ENCODE measurements at regions not wholly inside any gene's neighbourhood (a gene's known extent, or its start where the extent isn't known, plus 50 kb on each side); places are given as distances from the start of the nearest gene placed in this dataset.
"Not testable (repeated sequence)": the region's sequence is repeated elsewhere in the genome, so short reads cannot be mapped to it uniquely, and the experiment has no call there.

- H3K36me3 Mint-ChIP-seq = no peaks in the 10 kb centered on the region
- POLR2A ChIA-PET = no interaction called here
- no peak overlapping the region for H3K27ac Mint-ChIP-seq
- H3K27me3 Mint-ChIP-seq = peaks cover 4% of the 10 kb centered on the region
- H3K9me3 Mint-ChIP-seq = no peaks in the 10 kb centered on the region
- no peak overlapping the region for H3K4me3 Mint-ChIP-seq
- DNase-seq (no peak), ATAC-seq (ENCODE audit: low read depth) (no peak)
- no peaks in the 10 kb centered on the region for H3K4me1 Mint-ChIP-seq
These were observed 92.1 kb downstream of the EN1 start for GRCh38 chr2:118755384-118755783.

DNA sequence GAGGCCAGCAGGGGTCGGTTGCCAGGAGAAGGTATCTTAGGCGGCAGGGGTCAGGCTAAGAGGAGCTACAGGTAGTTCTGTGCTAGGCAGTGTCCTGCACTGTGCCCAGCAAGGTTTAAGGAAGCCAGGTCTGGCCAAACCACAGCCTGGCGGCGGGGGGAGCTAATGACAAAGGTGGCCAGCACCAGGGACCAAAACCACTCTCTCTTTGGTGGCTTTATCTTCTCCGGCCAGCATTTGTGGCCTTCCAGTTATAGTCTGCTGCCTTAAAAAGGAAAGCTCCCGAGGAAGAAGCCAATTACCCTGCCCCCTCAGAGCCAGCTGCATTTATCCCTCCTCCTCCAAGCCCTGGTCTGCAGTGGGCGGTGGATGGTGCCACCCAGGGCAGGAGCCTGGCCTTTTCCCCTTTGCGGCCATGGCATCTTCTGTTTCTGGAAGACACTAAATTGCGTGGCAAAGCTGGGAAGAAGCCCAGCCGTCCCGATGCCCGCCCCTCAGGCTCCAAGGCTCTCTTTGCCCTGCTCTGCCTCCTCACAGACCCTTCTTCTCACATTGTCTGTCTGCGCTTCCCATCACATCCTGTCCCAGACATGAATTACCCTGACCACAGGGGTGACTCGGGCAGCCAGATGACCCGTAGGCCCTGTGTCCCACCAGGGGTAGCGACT, 94.6 kb downstream of the EN1 start:
- no peak overlapping the region for H3K4me3 Mint-ChIP-seq
- ATAC-seq (ENCODE audit: low read depth) (no peak), DNase-seq (no peak)
- H3K4me1 Mint-ChIP-seq = no peaks in the 10 kb centered on the region
- H3K36me3 Mint-ChIP-seq = no peaks in the 10 kb centered on the region
- no peaks in the 10 kb centered on the region for H3K9me3 Mint-ChIP-seq
- POLR2A ChIA-PET = interaction anchor here (0.7 kb wide), 1 partner anchor 107 kb away, joined by 3 read pairs; no protein-coding TSS in a partner anchor
- no peak overlapping the region for H3K27ac Mint-ChIP-seq
- H3K27me3 Mint-ChIP-seq = no peaks in the 10 kb centered on the region

GRCh38 chr2:118750959-118751565, 96.4 kb downstream of the EN1 start:
- Mint-ChIP-seq H3K36me3 (no peaks in the 10 kb centered on the region), H3K9me3 (peaks cover 2% of the 10 kb centered on the region), H3K4me3 (no peak overlapping the region), H3K27me3 (no peaks in the 10 kb centered on the region), H3K4me1 (no peaks in the 10 kb centered on the region), H3K27ac (no peak overlapping the region)
- DNase-seq (no peak), ATAC-seq (ENCODE audit: low read depth) (no peak)
- POLR2A ChIA-PET = no interaction called here

DNA sequence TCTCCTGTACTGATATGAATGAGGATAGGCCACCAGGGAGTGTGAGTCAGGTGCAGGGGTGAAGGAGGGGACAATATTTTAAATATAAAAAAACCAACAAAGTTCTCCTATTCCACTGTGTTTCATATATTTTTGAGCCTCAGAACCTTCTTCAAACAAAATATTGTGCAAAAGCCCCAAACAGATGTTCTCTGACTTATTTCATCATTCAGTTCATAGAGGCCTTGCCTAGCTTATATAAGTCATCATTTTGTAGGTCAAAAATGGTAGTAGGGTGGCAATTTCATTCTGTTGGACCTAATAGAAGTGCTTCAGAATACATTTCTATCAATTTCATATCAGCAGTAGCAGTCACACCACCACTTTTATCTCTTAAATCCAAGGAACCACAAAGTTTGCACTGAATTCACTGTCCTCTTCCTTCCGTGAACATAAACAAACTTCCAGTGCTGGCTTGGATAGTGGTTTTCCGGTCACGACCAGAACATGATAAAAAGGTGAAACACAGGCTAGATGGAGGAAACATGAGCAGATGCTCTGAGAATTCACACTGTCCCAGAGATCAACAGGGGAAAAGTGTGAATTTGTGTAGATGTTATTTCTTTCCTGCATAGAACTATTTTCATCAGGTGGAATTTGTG, 99.1 kb downstream of the EN1 start:
- no peak for DNase-seq
- POLR2A ChIA-PET = no interaction called here
- no peak for ATAC-seq (ENCODE audit: low read depth)
- H3K9me3 Mint-ChIP-seq = peaks cover 7% of the 10 kb centered on the region
- H3K4me3 Mint-ChIP-seq = no peak overlapping the region
- no peak overlapping the region for H3K27ac Mint-ChIP-seq
- H3K4me1 Mint-ChIP-seq = no peaks in the 10 kb centered on the region
- H3K36me3 Mint-ChIP-seq = no peaks in the 10 kb centered on the region
- H3K27me3 Mint-ChIP-seq = peaks cover 2% of the 10 kb centered on the region

DNA sequence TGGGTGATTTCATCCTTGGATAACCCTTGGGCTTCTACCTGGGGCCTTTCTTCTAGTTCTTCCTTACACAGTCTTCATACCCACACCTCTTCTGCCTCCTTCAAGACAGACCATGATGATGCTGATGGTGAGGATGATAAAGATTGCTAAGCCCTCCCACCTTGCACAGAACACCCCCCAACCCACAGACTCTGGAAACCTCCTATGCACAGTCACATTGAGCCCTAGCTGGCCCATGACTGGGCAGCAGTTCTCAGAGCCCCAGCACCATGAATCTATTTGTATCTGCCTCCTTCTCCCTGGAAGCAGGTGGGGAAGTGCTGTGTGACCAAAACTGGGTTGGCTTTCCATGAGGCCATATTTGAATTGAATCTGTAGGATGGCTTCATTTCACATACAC, 99.8 kb downstream of the EN1 start:
- Mint-ChIP-seq H3K27me3 (peaks cover 2% of the 10 kb centered on the region), H3K4me3 (no peak overlapping the region), H3K36me3 (no peaks in the 10 kb centered on the region), H3K4me1 (no peaks in the 10 kb centered on the region), H3K9me3 (peaks cover 7% of the 10 kb centered on the region), H3K27ac (no peak overlapping the region)
- POLR2A ChIA-PET = no interaction called here
- no peak for ATAC-seq (ENCODE audit: low read depth)
- DNase-seq = no peak

DNA sequence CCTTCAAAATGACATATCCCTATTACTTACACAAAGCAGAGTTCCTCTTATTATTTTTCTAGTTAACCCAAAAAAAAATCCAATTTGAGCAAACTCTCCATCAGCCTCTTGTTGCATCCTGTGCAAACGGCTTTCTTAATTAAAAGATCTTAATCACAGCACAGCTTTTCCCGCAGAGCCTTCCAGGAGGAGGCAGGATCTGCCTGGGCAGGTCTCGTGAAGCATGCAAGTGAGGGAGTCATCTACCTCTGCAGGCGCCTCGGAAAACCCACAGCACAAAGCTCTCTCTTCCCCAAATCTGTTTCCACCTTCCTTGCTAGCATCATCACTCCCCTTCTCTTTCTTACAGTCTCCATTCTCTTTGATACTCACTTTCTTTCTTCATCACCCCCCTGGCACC, 100.4 kb downstream of the EN1 start:
- H3K36me3 Mint-ChIP-seq = no peaks in the 10 kb centered on the region

DNA sequence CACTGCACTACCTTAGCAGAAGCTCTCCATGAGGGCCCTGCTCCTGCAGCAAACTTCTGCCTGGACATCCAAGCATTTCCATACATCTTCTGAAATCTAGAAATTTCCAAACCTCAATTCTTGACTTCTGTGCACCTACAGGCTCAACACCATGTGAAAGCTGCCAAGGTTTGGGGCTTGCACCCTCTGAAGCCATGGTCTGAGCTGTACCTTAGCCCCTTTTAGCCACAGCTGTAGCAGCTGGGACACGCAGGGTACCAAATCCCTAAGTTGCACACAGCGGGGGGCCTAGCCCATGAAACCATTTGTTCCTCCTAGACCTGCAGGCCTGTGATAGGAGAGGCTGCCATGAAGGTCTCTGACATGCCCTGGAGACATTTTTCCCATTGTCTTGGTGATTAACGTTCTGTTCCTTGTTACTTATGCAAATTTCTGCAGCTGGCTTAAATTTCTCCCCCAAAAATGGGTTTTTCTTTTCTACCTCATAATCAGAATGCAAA, 102.7 kb downstream of the EN1 start:
- H3K9me3 Mint-ChIP-seq; H3K27me3 Mint-ChIP-seq; POLR2A ChIA-PET; DNase-seq; H3K36me3 Mint-ChIP-seq; H3K4me1 Mint-ChIP-seq; H3K27ac Mint-ChIP-seq; H3K4me3 Mint-ChIP-seq; ATAC-seq (ENCODE audit: low read depth): not testable (repeated sequence)

More for the DNA sequence above, 100.4 kb downstream of the EN1 start:
- Mint-ChIP-seq H3K27me3 (peaks cover 4% of the 10 kb centered on the region), H3K9me3 (peaks cover 7% of the 10 kb centered on the region), H3K4me1 (no peaks in the 10 kb centered on the region), H3K27ac (no peak overlapping the region), H3K4me3 (no peak overlapping the region)
- DNase-seq (no peak), ATAC-seq (ENCODE audit: low read depth) (no peak)
- POLR2A ChIA-PET = no interaction called here

GRCh38 chr2:118738524-118739308, 108.7 kb downstream of the EN1 start:
- POLR2A ChIA-PET = no interaction called here
- DNase-seq (no peak), ATAC-seq (ENCODE audit: low read depth) (no peak)
- Mint-ChIP-seq H3K27me3 (peaks cover 6% of the 10 kb centered on the region), H3K36me3 (no peaks in the 10 kb centered on the region), H3K4me3 (no peak overlapping the region), H3K27ac (no peak overlapping the region), H3K9me3 (peaks cover 2% of the 10 kb centered on the region), H3K4me1 (no peaks in the 10 kb centered on the region)

DNA sequence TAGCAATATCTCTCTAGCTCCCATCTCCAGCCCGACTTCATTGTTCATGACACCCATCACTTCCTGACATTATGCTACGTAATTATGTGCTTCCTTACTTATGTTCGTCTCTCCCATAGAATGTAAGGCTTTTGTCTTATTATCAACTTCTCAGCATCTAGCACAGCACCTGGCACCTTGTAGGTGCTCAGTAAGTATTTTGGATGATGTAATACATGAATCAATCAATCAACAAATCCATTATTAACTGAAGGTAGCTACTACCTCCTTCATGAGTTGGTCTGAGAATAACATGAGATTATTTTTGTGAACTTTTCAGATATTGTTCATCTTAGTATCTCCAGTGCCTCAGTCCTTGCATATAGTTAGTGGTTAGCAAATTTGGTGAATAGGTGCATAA, 109.3 kb downstream of the EN1 start:
- Mint-ChIP-seq H3K27me3 (peaks cover 6% of the 10 kb centered on the region), H3K9me3 (no peaks in the 10 kb centered on the region), H3K4me3 (no peak overlapping the region), H3K36me3 (no peaks in the 10 kb centered on the region), H3K27ac (no peak overlapping the region), H3K4me1 (no peaks in the 10 kb centered on the region)
- DNase-seq = no peak
- ATAC-seq (ENCODE audit: low read depth) = no peak
- POLR2A ChIA-PET = no interaction called here

GRCh38 chr2:118737684-118738083, 109.8 kb downstream of the EN1 start:
- H3K9me3 Mint-ChIP-seq = no peaks in the 10 kb centered on the region
- no peaks in the 10 kb centered on the region for H3K4me1 Mint-ChIP-seq
- POLR2A ChIA-PET = no interaction called here
- H3K4me3 Mint-ChIP-seq = no peak overlapping the region
- H3K27me3 Mint-ChIP-seq = peaks cover 6% of the 10 kb centered on the region
- H3K36me3 Mint-ChIP-seq = no peaks in the 10 kb centered on the region
- ATAC-seq (ENCODE audit: low read depth) (no peak), DNase-seq (no peak)
- no peak overlapping the region for H3K27ac Mint-ChIP-seq

DNA sequence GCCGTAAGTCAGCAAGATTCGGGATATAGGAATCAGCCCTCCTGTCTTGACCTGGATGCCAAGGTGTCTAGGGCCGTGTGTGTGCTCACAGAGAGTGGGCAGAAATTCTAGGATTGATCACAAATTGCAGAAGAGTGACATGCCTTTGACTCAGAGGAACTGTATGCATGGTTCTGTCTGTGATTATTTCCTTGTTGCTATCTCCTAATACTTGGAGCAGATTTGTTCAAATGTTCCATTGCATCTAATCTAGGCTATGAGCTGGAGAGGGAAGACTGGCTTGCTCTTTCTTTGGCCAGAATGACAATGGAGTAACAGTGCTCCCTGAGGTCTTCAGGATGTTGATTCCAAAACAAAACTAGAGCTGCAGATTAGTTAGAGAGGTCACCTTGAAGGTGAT, 115.0 kb downstream of the EN1 start:
- Mint-ChIP-seq H3K9me3 (no peaks in the 10 kb centered on the region), H3K27ac (no peak overlapping the region), H3K27me3 (peaks cover 11% of the 10 kb centered on the region), H3K4me1 (no peaks in the 10 kb centered on the region), H3K36me3 (no peaks in the 10 kb centered on the region), H3K4me3 (no peak overlapping the region)
- DNase-seq = no peak
- ATAC-seq (ENCODE audit: low read depth) = no peak
- POLR2A ChIA-PET = no interaction called here

- no peak for ATAC-seq (ENCODE audit: low read depth)
- no peak for DNase-seq
- Mint-ChIP-seq H3K4me1 (no peaks in the 10 kb centered on the region), H3K4me3 (no peak overlapping the region), H3K9me3 (no peaks in the 10 kb centered on the region), H3K27me3 (peaks cover 7% of the 10 kb centered on the region), H3K36me3 (no peaks in the 10 kb centered on the region), H3K27ac (no peak overlapping the region)
- POLR2A ChIA-PET = no interaction called here
These were observed 116.0 kb downstream of the EN1 start for GRCh38 chr2:118731413-118731812.

DNA sequence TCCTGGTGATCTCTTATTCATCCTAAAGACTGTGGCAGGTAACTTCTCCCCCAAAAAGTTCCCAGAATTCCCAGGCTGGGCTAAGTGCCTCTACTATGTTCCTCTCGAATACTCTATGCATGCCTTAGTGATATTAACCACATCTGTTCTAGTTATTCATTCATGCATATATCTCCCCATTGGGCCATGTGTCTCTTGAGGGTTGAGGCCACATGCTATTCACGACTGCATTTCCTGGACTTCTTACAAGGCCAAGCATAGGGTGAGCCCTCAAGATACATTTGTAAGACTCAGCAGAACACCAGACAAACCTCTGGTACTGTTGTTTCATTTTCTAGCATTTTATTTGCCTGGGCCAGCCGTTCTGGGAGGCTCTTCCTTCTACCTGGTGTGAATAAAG, 117.0 kb downstream of the EN1 start:
- H3K4me3 Mint-ChIP-seq = no peak overlapping the region
- ATAC-seq (ENCODE audit: low read depth) (no peak), DNase-seq (no peak)
- H3K36me3 Mint-ChIP-seq = no peaks in the 10 kb centered on the region
- H3K4me1 Mint-ChIP-seq = no peaks in the 10 kb centered on the region
- H3K27ac Mint-ChIP-seq = no peak overlapping the region
- H3K9me3 Mint-ChIP-seq = no peaks in the 10 kb centered on the region
- peaks cover 7% of the 10 kb centered on the region for H3K27me3 Mint-ChIP-seq
- POLR2A ChIA-PET = no interaction called here

Measured in activated naive CD8-positive, alpha-beta T cell treated with anti-CD3 and anti-CD28 coated beads, Interleukin-2, amount 10 ng/mL, durations not matched to agents 7 days and 5 days (primary cell).